ENCODE measurements at regions not wholly inside any gene's neighbourhood (a gene's known extent, or its start where the extent isn't known, plus 50 kb on each side); places are given as distances from the start of the nearest gene placed in this dataset.

DNA sequence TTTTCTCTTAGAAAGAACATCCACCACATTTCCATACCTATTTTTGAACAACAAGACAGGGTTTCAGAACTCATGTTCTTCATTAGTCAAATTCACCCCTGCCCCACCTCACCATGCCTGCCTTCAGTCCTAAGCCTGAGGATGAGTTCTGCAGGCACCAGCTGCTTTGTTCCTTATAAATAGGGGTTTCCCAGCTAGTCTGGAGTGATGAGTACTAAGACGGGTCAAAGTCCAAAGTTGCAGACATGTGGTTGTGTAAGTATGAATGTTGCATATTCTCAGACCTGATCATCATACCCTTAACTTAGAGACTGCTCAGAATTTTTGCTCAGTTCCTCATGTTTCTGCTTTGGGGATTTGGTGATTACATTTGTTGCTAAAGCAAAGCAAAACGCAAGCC is 257.7 kb upstream of the CDYL start:
- no peak for TF ChIP-seq POLR2A (IDR thresholded peaks at IDR 0.05)
- TF ChIP-seq, protein P1, sequence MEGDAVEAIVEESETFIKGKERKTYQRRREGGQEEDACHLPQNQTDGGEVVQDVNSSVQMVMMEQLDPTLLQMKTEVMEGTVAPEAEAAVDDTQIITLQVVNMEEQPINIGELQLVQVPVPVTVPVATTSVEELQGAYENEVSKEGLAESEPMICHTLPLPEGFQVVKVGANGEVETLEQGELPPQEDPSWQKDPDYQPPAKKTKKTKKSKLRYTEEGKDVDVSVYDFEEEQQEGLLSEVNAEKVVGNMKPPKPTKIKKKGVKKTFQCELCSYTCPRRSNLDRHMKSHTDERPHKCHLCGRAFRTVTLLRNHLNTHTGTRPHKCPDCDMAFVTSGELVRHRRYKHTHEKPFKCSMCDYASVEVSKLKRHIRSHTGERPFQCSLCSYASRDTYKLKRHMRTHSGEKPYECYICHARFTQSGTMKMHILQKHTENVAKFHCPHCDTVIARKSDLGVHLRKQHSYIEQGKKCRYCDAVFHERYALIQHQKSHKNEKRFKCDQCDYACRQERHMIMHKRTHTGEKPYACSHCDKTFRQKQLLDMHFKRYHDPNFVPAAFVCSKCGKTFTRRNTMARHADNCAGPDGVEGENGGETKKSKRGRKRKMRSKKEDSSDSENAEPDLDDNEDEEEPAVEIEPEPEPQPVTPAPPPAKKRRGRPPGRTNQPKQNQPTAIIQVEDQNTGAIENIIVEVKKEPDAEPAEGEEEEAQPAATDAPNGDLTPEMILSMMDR (IDR thresholded peaks at IDR 0.05): no peak
